GM18858 (cell line): ENCODE measurements at regions not wholly inside any gene's neighbourhood (a gene's known extent, or its start where the extent isn't known, plus 50 kb on each side); places are given as distances from the start of the nearest gene placed in this dataset.
"Not testable (repeated sequence)": the region's sequence is repeated elsewhere in the genome, so short reads cannot be mapped to it uniquely, and the experiment has no call there.

Source experiments
- ATAC-seq: cut with Tn5 transposase; IDR thresholded peaks from one replicate; pipeline ENCODE4 v1.9.1; 2021; ENCODE audit not compliant: unreplicated experiment

DNA sequence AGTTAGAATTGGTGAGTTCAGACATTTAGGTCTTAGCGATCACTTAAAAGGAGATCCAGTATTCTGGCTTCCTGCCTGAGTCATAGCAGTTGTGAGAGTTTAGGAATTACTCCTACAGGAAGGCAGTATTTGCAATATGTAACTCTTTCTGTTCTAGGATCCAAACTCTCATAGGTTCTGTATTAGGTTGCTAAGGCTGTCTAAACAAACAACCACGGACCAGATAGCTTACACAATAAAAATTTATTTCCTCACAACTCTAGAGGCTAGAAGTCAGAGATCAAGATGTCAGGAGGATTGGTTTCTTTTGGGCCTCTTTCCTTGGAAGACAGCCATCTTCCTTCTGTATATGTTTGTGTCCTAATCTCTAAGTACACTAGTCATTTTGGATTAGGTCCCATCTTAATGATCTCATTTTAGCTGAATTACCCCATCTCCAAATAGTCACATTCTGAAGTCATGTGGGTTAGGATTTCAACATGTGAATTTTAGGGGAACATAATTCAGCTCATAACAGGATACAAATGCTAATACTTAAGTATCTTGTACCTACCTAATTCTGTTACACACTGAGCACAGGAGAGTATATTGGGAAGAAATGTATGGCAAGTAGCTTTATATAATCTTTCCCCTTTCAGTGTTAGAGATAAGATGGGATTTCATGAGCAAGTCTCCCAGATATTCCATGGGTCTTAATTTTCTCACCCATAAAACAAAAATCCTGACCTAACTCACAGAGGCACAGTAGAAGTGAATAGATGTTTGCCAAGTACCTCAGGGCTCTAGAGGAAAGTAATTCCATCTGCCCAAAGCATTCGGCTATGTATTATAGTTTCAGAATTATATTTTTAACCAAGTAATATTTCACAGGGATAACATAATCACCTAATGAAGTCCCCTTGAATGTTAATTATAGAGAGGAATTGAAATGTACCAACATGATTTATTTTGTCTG is 144.4 kb downstream of the PTBP2 start:
- ATAC-seq, result no peak

DNA sequence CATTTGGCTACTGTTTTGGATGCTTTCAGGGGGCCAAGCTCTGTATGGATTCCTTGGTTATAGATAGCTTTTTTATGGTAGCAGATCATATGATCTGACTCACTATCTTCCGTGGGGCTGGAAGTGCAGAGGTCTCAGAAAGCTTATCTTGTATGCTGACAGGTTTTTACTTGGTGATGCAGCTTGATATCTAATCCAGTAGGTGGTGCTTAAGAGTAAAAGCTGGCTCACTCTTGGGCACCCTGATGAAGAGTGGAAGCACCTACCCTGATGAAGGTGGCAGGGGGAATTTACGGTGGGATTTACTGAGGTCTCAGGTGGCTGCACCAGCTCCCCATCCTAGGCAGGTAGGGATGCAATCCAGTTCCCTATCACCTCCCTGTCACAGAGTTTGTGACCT is 151.2 kb downstream of the PTBP2 start:
- ATAC-seq, result no peak

DNA sequence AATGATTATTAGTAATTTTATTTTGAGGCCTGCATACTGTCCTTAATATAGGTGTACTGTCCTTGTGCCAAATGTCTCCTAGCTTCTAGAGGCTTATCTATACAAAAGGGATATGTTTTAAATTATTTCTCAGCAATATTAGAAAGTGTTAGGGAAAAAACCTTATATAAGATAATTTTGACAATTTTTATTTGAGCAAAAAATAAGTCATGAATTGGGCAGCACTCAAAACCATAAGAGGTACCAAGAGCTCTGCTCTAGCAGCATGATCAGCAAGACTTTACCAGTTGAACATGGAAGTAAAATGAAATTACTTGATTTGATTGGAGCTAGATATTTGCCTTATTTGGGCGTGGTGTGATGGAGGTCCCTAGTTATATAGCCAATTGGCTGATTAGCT is 157.1 kb downstream of the PTBP2 start:
- no peak for ATAC-seq

DNA sequence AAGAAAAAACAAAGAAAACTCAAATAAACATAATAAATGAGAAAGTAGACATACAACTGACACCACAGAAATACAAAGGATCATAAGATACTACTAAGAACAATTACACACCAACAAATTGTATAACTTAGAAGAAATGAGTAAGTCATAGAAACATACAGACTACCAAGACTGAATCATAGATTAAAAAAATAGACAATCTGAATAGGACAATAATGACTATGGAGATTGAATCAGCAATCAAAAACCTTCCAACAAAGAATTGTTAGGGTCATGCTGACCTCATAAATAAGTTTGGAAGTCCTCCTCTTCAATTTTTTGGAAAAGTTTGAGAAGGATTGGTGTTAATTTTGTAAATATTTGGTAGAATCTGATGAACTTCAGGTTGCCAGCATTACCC is 159.0 kb downstream of the PTBP2 start:
- ATAC-seq, result no peak

DNA sequence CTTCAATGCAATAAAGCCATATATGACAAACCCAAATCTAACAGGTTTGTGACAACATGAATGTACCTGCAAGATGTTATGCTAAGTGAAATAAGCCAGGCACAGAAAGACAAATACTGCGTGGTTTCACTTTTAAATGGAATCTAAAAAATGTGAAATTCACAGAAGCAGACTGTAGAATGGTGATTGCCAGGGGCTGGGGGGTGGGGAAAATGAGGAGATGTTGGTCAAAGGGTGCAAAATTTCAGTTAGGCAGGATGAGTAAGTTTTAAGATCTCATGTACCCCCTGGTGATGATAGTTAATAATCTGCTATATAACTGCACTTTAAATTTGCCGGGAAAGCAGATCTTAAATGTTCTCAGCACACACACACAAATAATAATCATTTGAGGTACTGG is 160.5 kb downstream of the PTBP2 start:
- no peak for ATAC-seq

DNA sequence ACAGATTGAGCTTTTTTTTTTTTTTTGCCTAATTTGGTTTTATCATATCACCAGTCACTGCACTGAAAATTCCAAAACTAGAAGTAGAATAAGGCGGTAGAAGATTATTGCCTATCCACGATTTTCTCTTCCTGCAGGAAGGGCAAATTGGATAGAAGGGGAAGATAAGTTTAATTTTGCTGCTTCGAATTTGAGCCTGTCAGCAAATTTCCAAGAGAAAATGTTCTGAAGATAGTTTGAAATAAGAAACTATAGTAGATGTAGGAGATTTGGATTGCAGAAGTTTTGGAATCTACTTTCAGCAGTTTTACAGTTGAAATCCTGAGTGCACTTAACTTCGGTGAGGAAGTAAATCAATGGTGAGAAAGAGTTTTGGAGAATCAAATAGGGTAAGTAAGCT is 164.9 kb downstream of the PTBP2 start:
- no peak for ATAC-seq

DNA sequence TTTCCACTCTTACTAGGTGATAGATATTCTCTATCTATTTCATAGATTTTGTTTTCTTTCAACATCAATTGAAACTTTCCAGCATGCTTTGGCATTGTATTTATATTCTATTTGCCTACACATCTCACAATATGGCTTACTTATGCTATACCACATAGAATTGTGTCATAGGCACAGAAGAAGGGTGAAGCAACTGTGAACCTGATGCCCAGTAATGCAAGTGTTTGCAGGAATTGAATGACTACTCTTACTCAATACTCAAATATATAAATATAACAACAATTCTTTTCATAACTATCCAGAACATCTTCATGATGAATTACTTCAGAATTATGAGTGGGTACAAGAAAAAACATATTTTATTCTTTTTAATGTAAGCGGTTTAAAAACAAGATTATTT is 165.9 kb downstream of the PTBP2 start:
- ATAC-seq, result no peak

DNA sequence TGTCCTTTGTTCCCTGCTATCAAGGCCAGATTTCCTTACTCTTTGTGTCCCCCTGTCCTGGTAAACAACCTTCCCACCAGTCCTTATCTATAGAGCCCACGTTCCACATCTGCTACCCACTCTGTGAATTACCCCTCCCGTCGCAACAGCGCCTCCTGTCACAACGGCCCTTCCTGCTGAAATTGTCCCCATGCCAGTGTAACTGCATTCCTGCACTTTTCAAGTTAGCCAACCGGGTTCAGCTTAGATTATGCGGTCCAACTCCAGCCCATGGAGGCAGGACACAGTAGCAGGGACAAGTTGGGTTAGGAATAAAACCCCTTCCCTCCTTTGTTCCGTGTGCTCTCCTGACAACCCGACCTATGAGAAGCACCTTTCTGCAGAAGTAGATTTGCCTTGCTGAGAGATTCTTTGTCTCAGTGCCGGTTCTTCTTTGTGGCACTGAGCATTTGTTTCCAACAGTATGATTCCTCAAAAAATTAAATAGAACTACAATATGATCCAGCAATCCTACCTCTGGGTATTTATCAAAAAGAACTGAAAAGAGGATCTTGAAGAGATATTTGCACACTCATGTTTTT is 180.3 kb downstream of the PTBP2 start:
- no peak for ATAC-seq

DNA sequence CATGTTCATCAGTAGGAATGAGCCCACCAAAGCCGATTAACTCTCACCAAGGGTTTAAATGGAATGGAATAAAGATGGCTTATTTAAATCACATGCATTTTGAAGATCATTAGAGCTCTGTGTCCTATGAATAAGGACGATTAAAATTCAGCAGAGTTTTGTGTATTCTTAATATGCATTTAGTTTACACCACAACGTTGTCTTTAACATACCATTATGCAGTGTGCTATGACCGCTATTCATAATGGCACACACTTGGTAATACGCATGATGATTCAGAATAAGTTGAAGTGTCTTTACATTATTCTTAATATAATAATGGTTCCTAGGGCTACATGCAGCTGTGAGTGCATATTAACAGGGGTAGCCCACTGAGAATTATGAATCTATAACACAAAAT is 190.7 kb downstream of the PTBP2 start:
- no peak for ATAC-seq

DNA sequence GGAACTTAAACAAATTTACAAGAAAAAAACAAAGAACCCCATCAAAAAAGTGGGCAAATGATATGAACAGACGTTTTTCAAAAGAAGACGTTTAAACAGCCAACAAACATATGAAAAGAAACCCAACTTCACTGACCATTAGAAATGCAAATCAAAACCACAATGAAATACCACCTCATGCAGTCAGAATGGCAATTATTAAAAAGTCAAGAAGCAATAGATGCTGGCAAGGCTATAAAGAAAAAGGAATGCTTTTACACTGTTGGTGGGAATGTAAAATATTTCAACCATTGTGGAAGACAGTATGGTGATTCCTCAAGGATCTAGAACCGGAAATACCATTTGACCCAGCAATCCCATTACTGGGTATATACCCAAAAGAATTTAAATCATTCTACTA is 194.1 kb downstream of the PTBP2 start:
- ATAC-seq, result not testable (repeated sequence)

DNA sequence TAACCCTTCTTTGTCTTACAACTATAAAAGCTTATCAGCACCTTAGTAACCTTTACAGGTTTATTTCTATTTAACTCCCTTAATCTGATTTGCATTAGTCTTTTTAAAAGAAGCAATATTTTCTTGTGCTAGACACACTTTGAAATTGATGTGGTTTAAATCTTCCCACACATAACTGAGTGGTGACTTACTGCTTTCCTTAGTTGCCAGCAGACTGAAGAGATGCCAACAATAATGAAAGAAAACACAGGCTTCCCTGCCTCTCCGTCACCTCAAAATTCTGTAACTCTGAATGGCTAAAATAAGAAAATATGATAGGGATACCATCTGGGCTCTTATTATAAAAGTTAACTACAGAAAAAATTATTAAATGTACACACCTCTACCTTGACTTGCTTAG is 196.8 kb downstream of the PTBP2 start:
- ATAC-seq, result no peak

DNA sequence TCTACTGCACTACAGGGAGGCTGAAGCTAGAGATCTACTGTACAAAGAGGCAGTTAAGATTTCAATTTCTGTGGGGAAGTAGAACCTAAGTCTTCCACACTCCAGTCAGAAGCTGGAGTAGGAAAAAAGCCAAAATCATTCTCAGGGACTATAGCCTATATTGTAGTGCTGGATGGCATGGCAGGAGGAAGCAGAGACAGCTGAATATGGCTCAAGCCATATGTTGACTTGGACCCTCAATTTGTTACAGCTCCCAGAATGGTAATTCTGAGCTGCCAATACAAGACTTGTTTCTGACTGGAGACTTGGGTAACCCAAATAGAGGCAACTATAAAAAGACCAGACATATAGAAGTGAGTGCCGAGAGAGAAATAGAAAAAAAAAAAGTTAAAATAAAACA is 200.6 kb downstream of the PTBP2 start:
- no peak for ATAC-seq

DNA sequence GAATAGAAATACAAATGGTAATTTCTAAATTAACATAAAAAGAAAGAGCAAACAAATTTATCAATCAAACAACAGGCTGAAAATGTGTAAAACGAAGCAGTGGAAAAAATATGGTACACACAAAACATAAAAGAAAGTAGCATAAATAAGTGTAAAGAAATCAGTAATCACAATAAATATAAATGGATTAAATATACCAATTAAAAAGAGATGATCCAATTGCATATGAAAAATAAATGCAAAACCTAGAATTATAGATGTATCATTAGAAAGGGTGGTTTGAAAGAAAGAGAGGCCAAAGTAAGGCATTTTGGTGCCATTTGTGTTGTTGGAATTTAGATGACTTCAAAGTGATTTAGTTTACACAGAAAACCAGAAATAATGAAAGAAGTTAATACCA is 202.2 kb downstream of the PTBP2 start:
- ATAC-seq, result no peak

DNA sequence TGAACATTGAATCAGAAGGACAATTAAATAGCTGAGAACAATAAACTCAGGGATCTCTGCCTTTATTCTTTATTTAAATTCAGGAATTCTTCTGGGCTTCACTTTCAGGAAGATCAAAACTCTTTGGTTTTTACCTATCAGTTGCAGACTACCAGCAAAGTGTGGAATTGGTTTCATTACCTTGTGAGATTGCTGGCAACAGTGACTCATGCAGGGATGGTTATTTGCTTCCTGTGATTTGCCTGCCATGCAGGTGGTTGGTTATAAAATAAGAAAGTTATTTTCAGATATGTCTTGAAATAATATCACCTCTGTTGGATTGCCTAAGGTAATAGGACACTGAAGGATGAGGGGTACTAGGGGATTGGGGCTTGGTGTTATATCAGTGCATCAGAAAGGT is 204.6 kb downstream of the PTBP2 start:
- ATAC-seq, result no peak

DNA sequence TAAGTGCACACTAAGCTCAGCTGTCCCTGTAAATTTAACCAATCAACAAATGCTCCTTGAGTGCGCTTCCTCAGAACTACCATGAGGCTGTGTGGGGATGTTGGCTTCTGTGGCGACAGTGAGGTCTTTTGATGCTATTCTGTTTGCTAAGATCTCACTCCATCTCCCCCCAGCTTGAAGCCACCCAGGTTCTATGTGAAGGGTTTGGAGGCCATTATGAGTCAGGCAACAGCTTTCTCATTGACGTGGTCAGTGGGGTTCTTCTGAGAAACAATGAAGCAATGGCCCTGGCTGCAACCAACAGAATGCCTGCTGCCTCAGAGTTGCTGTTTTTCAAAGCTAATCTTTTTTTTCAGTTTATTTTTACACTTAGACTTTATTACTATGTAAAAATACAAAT is 205.5 kb downstream of the PTBP2 start:
- no peak for ATAC-seq

DNA sequence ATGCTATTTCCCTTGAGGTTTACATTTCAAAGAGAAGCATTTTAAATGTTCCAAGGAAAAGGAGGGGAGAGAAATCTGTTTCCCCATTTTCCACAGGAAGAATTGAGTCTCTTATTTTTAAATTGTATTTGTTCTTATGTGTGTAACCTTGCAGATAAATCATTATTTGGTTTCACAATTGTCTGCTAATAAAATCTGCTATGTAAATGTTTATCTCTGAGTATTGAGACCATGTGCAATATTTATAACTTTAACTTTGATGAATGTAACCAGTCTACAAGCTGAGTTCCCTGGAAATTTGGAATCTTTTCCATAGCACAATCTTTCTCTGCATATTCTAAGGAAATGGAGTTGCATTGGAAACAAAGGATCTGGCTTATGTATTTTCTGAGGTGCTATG is 209.6 kb downstream of the PTBP2 start:
- ATAC-seq, result no peak

DNA sequence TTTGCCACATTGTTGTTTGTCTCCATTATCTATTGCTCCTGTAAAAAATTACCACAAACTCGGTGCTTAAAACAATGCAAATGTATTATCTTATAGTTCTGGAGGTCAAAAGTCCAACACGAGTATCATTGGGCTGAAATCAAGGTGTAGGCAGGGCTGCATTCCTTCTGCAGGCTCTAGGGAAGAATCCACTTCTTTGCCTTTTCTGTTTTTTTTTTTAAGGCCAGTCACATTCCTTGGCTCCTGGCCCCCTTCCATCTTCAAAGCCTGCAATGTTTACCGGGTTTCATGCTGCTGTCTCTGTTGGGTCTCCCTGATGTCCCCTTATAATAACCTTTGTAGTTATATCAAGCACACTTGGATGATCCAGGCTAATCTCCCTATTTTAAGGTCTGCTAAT is 212.7 kb downstream of the PTBP2 start:
- ATAC-seq, result no peak

DNA sequence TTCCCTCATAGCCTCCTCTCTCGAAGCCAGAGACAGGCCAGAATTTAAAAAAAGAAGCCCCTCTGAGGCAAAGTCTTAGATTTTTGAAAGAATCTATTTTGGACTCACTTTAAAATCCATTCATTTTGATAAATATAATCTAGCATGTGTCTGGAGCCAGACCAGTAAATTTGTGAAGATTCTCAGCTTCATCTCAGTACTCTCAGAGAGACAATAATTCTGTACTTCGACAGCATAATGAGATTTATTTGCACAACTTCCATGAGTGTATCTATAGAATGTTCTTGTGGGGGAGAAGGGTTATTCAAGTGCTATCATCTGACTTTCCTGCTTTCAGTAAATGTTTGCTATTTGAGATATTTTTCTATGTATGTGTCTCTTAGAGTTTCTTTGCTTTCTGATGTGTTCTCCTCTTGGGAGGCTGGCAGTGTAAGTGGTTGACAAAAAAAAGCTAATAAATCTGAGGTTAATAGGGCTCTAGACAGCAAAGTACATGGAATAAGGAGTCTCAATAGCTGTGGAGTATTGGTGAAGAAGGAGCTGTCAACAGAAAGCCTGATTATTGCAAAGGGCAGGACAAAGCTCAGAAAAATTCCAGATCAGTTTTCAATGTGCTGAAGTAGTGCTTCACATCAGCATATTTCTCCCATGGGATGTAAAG is 223.0 kb downstream of the PTBP2 start:
- no peak for ATAC-seq

DNA sequence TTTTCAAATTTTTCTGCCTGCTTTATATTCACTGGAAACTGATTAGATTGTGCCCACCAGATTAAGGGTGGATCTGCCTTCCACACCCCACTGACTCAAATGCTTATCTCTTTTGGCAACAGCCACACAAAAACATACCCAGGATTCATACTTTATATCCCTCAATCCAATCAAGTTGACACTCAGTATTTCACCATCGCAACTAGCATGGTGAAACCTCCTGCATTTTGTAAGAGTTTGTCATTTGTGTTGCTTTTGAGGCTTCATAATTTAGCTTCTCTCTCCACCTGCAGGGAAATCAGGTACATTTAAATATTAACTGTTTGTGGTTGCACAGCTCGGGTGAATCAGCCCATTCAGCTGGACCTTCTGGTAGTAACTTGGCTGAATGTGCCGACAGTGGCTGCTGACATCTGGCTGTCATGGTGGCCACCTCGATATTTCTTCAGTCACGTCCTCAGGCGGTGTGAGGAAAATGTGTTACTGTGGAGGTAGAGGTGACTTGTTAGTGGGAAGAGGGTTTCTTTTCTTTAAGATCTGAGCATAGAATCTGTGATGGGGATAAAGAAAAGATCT is 224.0 kb downstream of the PTBP2 start:
- no peak for ATAC-seq

DNA sequence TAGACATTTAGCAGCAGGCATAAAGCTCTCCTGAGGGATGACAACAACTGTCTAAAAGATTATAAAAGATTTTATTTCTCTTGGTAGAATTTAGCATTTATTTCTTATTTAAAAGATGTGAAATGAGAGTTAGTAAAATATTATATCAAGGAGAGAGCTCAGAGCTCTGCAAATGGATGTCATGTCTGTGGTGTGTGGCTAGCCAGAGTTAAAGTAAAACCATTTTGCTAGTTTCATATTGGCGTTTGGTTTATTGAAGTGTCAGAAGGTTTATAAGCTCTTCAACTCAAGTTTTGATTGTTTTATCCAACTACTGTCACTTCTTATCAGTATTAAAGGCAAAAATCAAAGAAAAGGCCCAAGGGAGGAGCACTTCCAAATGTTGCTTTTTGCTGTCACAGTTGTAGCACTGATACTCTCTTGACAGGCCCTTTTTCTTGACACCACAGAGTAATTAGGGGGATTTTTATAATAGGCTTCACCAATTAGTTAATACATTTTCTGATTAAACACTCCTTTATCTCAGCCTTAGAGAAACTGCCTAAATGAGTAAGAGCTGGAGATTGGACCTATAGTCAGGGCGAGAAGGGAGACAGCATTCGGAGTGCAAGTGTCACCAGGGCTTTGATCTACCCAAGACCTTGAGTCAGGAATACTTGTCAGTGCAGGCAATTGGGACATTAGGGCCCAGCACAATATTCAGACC is 233.9 kb downstream of the PTBP2 start:
- no peak for ATAC-seq

DNA sequence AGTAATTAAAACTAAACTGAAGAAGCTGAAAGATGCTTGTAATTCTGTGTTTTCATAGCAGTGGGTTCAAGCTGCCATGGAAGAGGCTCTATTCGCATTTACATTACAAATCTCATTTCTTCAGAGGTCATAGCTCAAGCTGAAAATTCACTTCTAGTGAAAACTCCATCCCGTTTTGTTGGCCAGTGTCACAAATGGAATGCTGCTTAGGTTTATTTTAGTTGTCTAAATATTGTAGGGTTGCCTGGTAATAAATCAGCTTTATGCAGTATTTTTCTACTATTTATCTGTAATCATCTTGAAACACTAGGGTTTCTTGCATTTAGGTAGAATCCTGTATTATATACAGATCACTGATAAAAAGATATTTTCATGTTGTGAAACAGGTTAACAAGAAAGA is 240.6 kb downstream of the PTBP2 start:
- ATAC-seq, result no peak
